CD14-positive monocyte (primary cell): ENCODE measurements at regions not wholly inside any gene's neighbourhood (a gene's known extent, or its start where the extent isn't known, plus 50 kb on each side); places are given as distances from the start of the nearest gene placed in this dataset.
A peak's percentile ranks its signal among the peaks of the same experiment; 100 is the strongest.

ENCODE experiments used
- DNase-seq, 3 donors: peaks; one replicate each; pipeline ENCODE4 v3.0.0-alpha.2; 2011 to 2022
- H2AFZ ChIP-seq: 2 replicates; pipeline ENCODE4 v1.6.0; 2012; ENCODE audit warnings: mild to moderate bottlenecking, low read depth, low read length, inconsistent platforms; ENCODE audit not compliant: insufficient read depth, poor library complexity, severe bottlenecking
- H3K27ac ChIP-seq, 2 donors: 1 replicate in 1 of 2; 2 replicates in 1 of 2; pipeline ENCODE4 v1.5.1; 2012 to 2013; ENCODE audit warnings: low read length in 2 of 2, control low read depth in 1 of 2, inconsistent platforms in 1 of 2, low read depth in 1 of 2, mild to moderate bottlenecking in 1 of 2
- H3K27me3 ChIP-seq, 2 donors: one replicate each; pipeline versions ENCODE4 v1.6.0 to v1.6.1; 2011 to 2013; ENCODE audit warnings: low read length in 2 of 2; ENCODE audit not compliant: control insufficient read depth in 2 of 2, insufficient read depth in 2 of 2
- H3K36me3 ChIP-seq, 2 donors: replicated peaks in 1 of 2; 1 replicate in 1 of 2; 2 replicates in 1 of 2; pipeline versions ENCODE4 v1.5.1 to v1.6.1; 2012 to 2013; ENCODE audit warnings: low read length in 2 of 2, control low read depth in 1 of 2, inconsistent platforms in 1 of 2, mild to moderate bottlenecking in 1 of 2; ENCODE audit not compliant: insufficient read depth in 2 of 2, control insufficient read depth in 1 of 2
- H3K4me1 ChIP-seq, 2 donors: 1 replicate in 1 of 2; 2 replicates in 1 of 2; pipeline versions ENCODE4 v1.5.1 to v1.6.1; 2012 to 2013; ENCODE audit warnings: low read length in 2 of 2, control low read depth in 1 of 2, inconsistent platforms in 1 of 2, mild to moderate bottlenecking in 1 of 2, moderate library complexity in 1 of 2; ENCODE audit not compliant: insufficient read depth in 2 of 2, control insufficient read depth in 1 of 2
- H3K4me2 ChIP-seq: replicated peaks from 2 replicates; pipeline ENCODE3; 2012; ENCODE audit warnings: low read length, moderate library complexity, mild to moderate bottlenecking; ENCODE audit not compliant: poor library complexity, severe bottlenecking; ENCODE audit errors: extremely low read depth
- H3K4me3 ChIP-seq, 3 experiments: fragments of 200-600 bp in 1 of 3; sonication (generic) in 1 of 3; replicated peaks in 1 of 3; 1 replicate in 2 of 3; 2 replicates in 1 of 3; pipeline ENCODE4 v1.5.1; 2011 to 2013; ENCODE audit warnings: low read length in 3 of 3, mild to moderate bottlenecking in 3 of 3, control low read depth in 2 of 3, low read depth in 2 of 3, inconsistent platforms in 1 of 3, moderate library complexity in 1 of 3
- H3K79me2 ChIP-seq: 2 replicates; pipeline ENCODE4 v1.6.0; 2012; ENCODE audit warnings: mild to moderate bottlenecking, control low read depth, inconsistent platforms, low read length, moderate library complexity; ENCODE audit not compliant: insufficient read depth
- H3K9ac ChIP-seq: 2 replicates; pipeline ENCODE4 v1.6.0; 2017; ENCODE audit warnings: low read length, mild to moderate bottlenecking; ENCODE audit not compliant: insufficient read depth, poor library complexity, severe bottlenecking
- H3K9me3 ChIP-seq, 2 donors: replicated peaks in 1 of 2; 1 replicate in 1 of 2; 2 replicates in 1 of 2; pipeline versions ENCODE4 v1.5.1 to v1.6.1; 2012 to 2013; ENCODE audit warnings: low read length in 2 of 2, control low read depth in 1 of 2; ENCODE audit not compliant: control insufficient read depth in 1 of 2, insufficient read depth in 1 of 2
- H4K20me1 ChIP-seq: 2 replicates; pipeline ENCODE4 v1.6.0; 2012; ENCODE audit warnings: mild to moderate bottlenecking, low read length, control low read depth, moderate library complexity; ENCODE audit not compliant: insufficient read depth
- H3K27ac Mint-ChIP-seq, 7 donors: one replicate each; pipeline ENCODE4 v1.8.0; 2020; ENCODE audit warnings: mild to moderate bottlenecking in 7 of 7, mixed read lengths in 7 of 7, moderate library complexity in 6 of 7, inconsistent platforms in 2 of 7
- H3K27me3 Mint-ChIP-seq, 3 donors: one replicate each; pipeline ENCODE4 v1.8.0; 2021 to 2022; ENCODE audit warnings: low read depth in 3 of 3, mild to moderate bottlenecking in 3 of 3, mixed read lengths in 3 of 3, moderate library complexity in 3 of 3, inconsistent platforms in 1 of 3
- H3K36me3 Mint-ChIP-seq, 2 donors: one replicate each; pipeline ENCODE4 v1.8.0; 2020; ENCODE audit warnings: mixed read lengths in 2 of 2, inconsistent platforms in 1 of 2, mild to moderate bottlenecking in 1 of 2
- H3K4me1 Mint-ChIP-seq: one replicate; pipeline ENCODE4 v1.8.0; 2020; ENCODE audit warnings: mild to moderate bottlenecking, mixed read lengths
- H3K4me3 Mint-ChIP-seq, 2 donors: one replicate each; pipeline ENCODE4 v1.8.0; 2020; ENCODE audit warnings: mild to moderate bottlenecking in 2 of 2, mixed read lengths in 2 of 2, moderate library complexity in 1 of 2
- H3K9me3 Mint-ChIP-seq, 7 donors: one replicate each; pipeline ENCODE4 v1.8.0; 2020 to 2022; ENCODE audit warnings: mixed read lengths in 7 of 7, mild to moderate bottlenecking in 6 of 7, moderate library complexity in 6 of 7, inconsistent platforms in 2 of 7
- CTCF ChIP-seq: fragments of 200-600 bp; IDR thresholded peaks from one replicate; pipeline ENCODE4 v1.8.0; 2022; ENCODE audit warnings: antibody characterized with exemption, mild to moderate bottlenecking
- whole genome bisulfite sequencing: methylation state at CpG from one replicate; pipeline ENCODE4 v1.1.5; 2013; ENCODE audit warnings: missing lambda C conversion rate; ENCODE audit not compliant: insufficient coverage; 5-methylcytosine and 5-hydroxymethylcytosine counted together
- intact Hi-C, 2 donors: fragments of 100-400 bp; cut with micrococcal nuclease; formaldehyde crosslinking; loops; one replicate each; pipeline versions ENCODE4 v1.15.0 to v1.15.1; 2023

GRCh38 chr10:118506671-118507590, 88.5 kb downstream of the PRLHR start:
- H4K20me1 ChIP-seq, result no peaks in the 10 kb centered on the region
- no peak for TF ChIP-seq CTCF
- no peaks in the 10 kb centered on the region for H3K36me3 ChIP-seq
- H3K9ac ChIP-seq, result no peak overlapping the region
- no peak overlapping the region for H3K4me2 ChIP-seq
- 90% methylated on average over 6 of the region's 7 CpGs for WGBS
- H3K9me3 ChIP-seq, result no peaks in the 10 kb centered on the region
- peaks cover 0 to 5% of the 10 kb centered on the region in 2 donors for H3K27me3 ChIP-seq
- no peak overlapping the region for H3K4me3 ChIP-seq
- Mint-ChIP-seq H3K27ac (peak overlapping the region in 3 of 7 donors; percentile 30 to 46 (median 38)), H3K9me3 (peaks cover 0 to 4% (median 0%) of the 10 kb centered on the region in 7 donors), H3K27me3 (peaks cover 2 to 4% (median 3%) of the 10 kb centered on the region in 3 donors), H3K4me1 (peaks cover 35% of the 10 kb centered on the region), H3K4me3 (no peak overlapping the region), H3K36me3 (no peaks in the 10 kb centered on the region)
- no peak overlapping the region for H2AFZ ChIP-seq
- H3K79me2 ChIP-seq, result no peaks in the 10 kb centered on the region
- DNase-seq, result no peak
- intact Hi-C loops, result no loop called here
- peaks cover 41 to 49% of the 10 kb centered on the region in 2 donors for H3K4me1 ChIP-seq
- H3K27ac ChIP-seq, result no peak overlapping the region

GRCh38 chr10:118505363-118505762, 90.1 kb downstream of the PRLHR start:
- Histone ChIP-seq H3K27ac (peak overlapping the region in 1 of 2 donors; percentile 55), H3K9ac (no peak overlapping the region), H3K36me3 (no peaks in the 10 kb centered on the region), H3K9me3 (no peaks in the 10 kb centered on the region), H3K4me3 (no peak overlapping the region), H3K4me1 (peaks cover 40 to 48% of the 10 kb centered on the region in 2 donors), H3K4me2 (no peak overlapping the region), H4K20me1 (no peaks in the 10 kb centered on the region), H3K27me3 (peaks cover 0 to 5% of the 10 kb centered on the region in 2 donors), H3K79me2 (no peaks in the 10 kb centered on the region), H2AFZ (no peak overlapping the region)
- H3K9me3 Mint-ChIP-seq, result peaks cover 0 to 4% (median 0%) of the 10 kb centered on the region in 7 donors
- H3K27me3 Mint-ChIP-seq, result peaks cover 2 to 9% (median 4%) of the 10 kb centered on the region in 3 donors
- intact Hi-C loops, result no loop called here
- no peak for DNase-seq
- peak overlapping the region in 1 of 7 donors; percentile 31 for H3K27ac Mint-ChIP-seq
- no peak overlapping the region for H3K4me3 Mint-ChIP-seq
- WGBS, result no CpG with 5 or more reads among the region's 3 CpGs
- peaks cover 37% of the 10 kb centered on the region for H3K4me1 Mint-ChIP-seq
- no peak for TF ChIP-seq CTCF
- no peaks in the 10 kb centered on the region for H3K36me3 Mint-ChIP-seq
